K562 (cell line): ENCODE measurements at regions not wholly inside any gene's neighbourhood (a gene's known extent, or its start where the extent isn't known, plus 50 kb on each side); places are given as distances from the start of the nearest gene placed in this dataset.

Experiments
- BRD4 ChIP-seq: fragments of 200-600 bp; sonication (generic); IDR thresholded peaks from 2 replicates; pipeline ENCODE4 v1.6.1; 2017; ENCODE audit warnings: inconsistent platforms
- HCFC1 ChIP-seq: IDR thresholded peaks from 2 replicates; pipeline ENCODE4 v1.6.1; 2012; ENCODE audit warnings: low read depth, low read length, improper control_type of control experiment
- RCOR1 ChIP-seq, 2 experiments: IDR thresholded peaks; 2 replicates each; pipeline ENCODE4 v1.6.1; 2012; ENCODE audit warnings: low read depth in 2 of 2, low read length in 2 of 2, borderline replicate concordance in 1 of 2, improper control_type of control experiment in 1 of 2
- RERE ChIP-seq: sonication (generic); formaldehyde crosslinking; IDR thresholded peaks from 2 replicates; pipeline ENCODE4 v1.8.0; 2023; ENCODE audit warnings: missing genetic modification reagents, mild to moderate bottlenecking, borderline replicate concordance
- SMAD4 ChIP-seq: fragments of 250-450 bp; sonication (Bioruptor Pico); conservative IDR thresholded peaks from 2 replicates; pipeline ENCODE4 v1.8.0; 2021; ENCODE audit warnings: inconsistent platforms, mild to moderate bottlenecking, moderate library complexity
- SMARCE1 ChIP-seq: fragments of 450-650 bp; IDR thresholded peaks from 2 replicates; pipeline ENCODE4 v1.7.1; 2016; ENCODE audit warnings: mild to moderate bottlenecking
- STAG1 ChIP-seq: sonication (generic); formaldehyde crosslinking; IDR thresholded peaks from 2 replicates; pipeline ENCODE4 v1.5.0; 2020; ENCODE audit warnings: missing genetic modification reagents, borderline replicate concordance
- TCF3 ChIP-seq: sonication (generic); formaldehyde crosslinking; IDR thresholded peaks from 2 replicates; pipeline ENCODE4 v1.4.0; 2020; ENCODE audit warnings: mild to moderate bottlenecking, missing genetic modification reagents
- ZNF589 ChIP-seq: fragments of 200-800 bp; sonication (Bioruptor generic); IDR thresholded peaks from 2 replicates; pipeline ENCODE4 v1.6.1; 2016; ENCODE audit warnings: low read depth, missing genetic modification characterization, missing compliant biosample characterization

GRCh38 chr6:71123051-71123450 is 165.6 kb upstream of the OGFRL1 start (continued):
- TF ChIP-seq RERE (no peak), RCOR1 (IDR thresholded peaks at IDR 0.05; ENCODE audit: borderline replicate concordance in 1 of 2, low read depth in 2 of 2, low read length in 2 of 2) (no peak), STAG1 (CRISPR knock-in tag) (no peak), SMAD4 (CRISPR knock-in tag) (no peak), TCF3 (no peak), HCFC1 (no peak), ZNF589 (CRISPR knock-in tag) (no peak), SMARCE1 (no peak), BRD4 (no peak)
